WTC11 (cell line): ENCODE measurements at regions not wholly inside any gene's neighbourhood (a gene's known extent, or its start where the extent isn't known, plus 50 kb on each side); places are given as distances from the start of the nearest gene placed in this dataset.
"Not testable (repeated sequence)": the region's sequence is repeated elsewhere in the genome, so short reads cannot be mapped to it uniquely, and the experiment has no call there.

ENCODE experiments used
- ATAC-seq: fragments of 200-7000 bp; cut with Tn5 transposase; 2 replicates; pipeline ENCODE4 v1.10.0; 2021; ENCODE audit warnings: mild to moderate bottlenecking, moderate library complexity
- CTCF ChIA-PET: fragments of 300-600 bp; sonication (Branson Sonifier 250); formaldehyde crosslinking; loops from one replicate; lab custom pipeline; 2021; ENCODE audit warnings: antibody characterized with exemption; lab: Charles Lee
- POLR2A ChIA-PET: fragments of 350-600 bp; sonication (Branson Sonifier 250); formaldehyde crosslinking; loops from one replicate; lab custom pipeline; 2021; ENCODE audit warnings: antibody characterized with exemption; lab: Charles Lee
- DNase-seq: peaks from one replicate; pipeline ENCODE4 v3.0.0; 2021; ENCODE audit warnings: low spot score
- H3K27ac Mint-ChIP-seq: 2 replicates; pipeline ENCODE4 v1.8.0; 2021; ENCODE audit warnings: mixed read lengths
- H3K27me3 Mint-ChIP-seq: 2 replicates; pipeline ENCODE4 v1.8.0; 2021; ENCODE audit warnings: low read depth, mild to moderate bottlenecking, moderate library complexity, mixed read lengths
- H3K36me3 Mint-ChIP-seq: 2 replicates; pipeline ENCODE4 v1.8.0; 2021; ENCODE audit warnings: mixed read lengths
- H3K4me1 Mint-ChIP-seq: 2 replicates; pipeline ENCODE4 v1.8.0; 2022; ENCODE audit warnings: mixed read lengths
- H3K4me3 Mint-ChIP-seq: 2 replicates; pipeline ENCODE4 v1.8.0; 2021; ENCODE audit warnings: mild to moderate bottlenecking, moderate library complexity, mixed read lengths
- H3K9me3 Mint-ChIP-seq: 2 replicates; pipeline ENCODE4 v1.8.0; 2021; ENCODE audit warnings: mixed read lengths
- CREB1 ChIP-seq: sonication (generic); formaldehyde crosslinking; IDR thresholded peaks from 2 replicates; pipeline ENCODE4 v1.8.0; 2023; ENCODE audit warnings: mild to moderate bottlenecking, missing genetic modification reagents
- ETV6 ChIP-seq: sonication (generic); formaldehyde crosslinking; IDR thresholded peaks from 2 replicates; pipeline ENCODE4 v1.8.1; 2022; ENCODE audit warnings: mild to moderate bottlenecking, missing genetic modification reagents
- KAT7 ChIP-seq: sonication (generic); formaldehyde crosslinking; IDR thresholded peaks from 2 replicates; pipeline ENCODE4 v1.8.1; 2023; ENCODE audit warnings: missing genetic modification reagents, mild to moderate bottlenecking, borderline replicate concordance
- PRRX2 ChIP-seq: fragments of 250-450 bp; sonication (Bioruptor Pico); IDR thresholded peaks from 2 replicates; pipeline ENCODE4 v1.8.0; 2021; ENCODE audit warnings: mild to moderate bottlenecking
- ZBTB21 ChIP-seq: sonication (generic); formaldehyde crosslinking; IDR thresholded peaks from 2 replicates; pipeline ENCODE4 v1.8.1; 2023; ENCODE audit warnings: mild to moderate bottlenecking, missing genetic modification reagents, borderline replicate concordance
- ZNF219 ChIP-seq: sonication (generic); formaldehyde crosslinking; IDR thresholded peaks from 2 replicates; pipeline ENCODE4 v1.8.0; 2023; ENCODE audit warnings: missing genetic modification reagents, mild to moderate bottlenecking, borderline replicate concordance
- ZNF423 ChIP-seq: fragments of 250-450 bp; sonication (Bioruptor Pico); IDR thresholded peaks from 2 replicates; pipeline ENCODE4 v2.1.2; 2022; ENCODE audit warnings: mild to moderate bottlenecking, moderate library complexity
- TF ChIP-seq, protein P1 (sequence below): sonication (generic); formaldehyde crosslinking; IDR thresholded peaks from 2 replicates; pipeline ENCODE4 v1.8.1; 2023; ENCODE audit warnings: mild to moderate bottlenecking, moderate library complexity, missing genetic modification reagents
- TF ChIP-seq, protein P2 (sequence below): sonication (generic); formaldehyde crosslinking; IDR thresholded peaks from 2 replicates; pipeline ENCODE4 v1.8.1; 2022; ENCODE audit warnings: low read depth, mild to moderate bottlenecking, moderate library complexity, missing genetic modification reagents, borderline replicate concordance
- TF ChIP-seq, protein P3 (sequence below): sonication (generic); formaldehyde crosslinking; IDR thresholded peaks from 2 replicates; pipeline ENCODE4 v1.8.0; 2022; ENCODE audit warnings: mild to moderate bottlenecking, missing genetic modification reagents
- TF ChIP-seq, protein P4 (sequence below): sonication (generic); formaldehyde crosslinking; IDR thresholded peaks from 2 replicates; pipeline ENCODE4 v1.8.1; 2023; ENCODE audit warnings: mild to moderate bottlenecking, missing genetic modification reagents
- TF ChIP-seq, protein P5 (sequence below): sonication (generic); formaldehyde crosslinking; IDR thresholded peaks from 2 replicates; pipeline ENCODE4 v1.8.1; 2023; ENCODE audit warnings: mild to moderate bottlenecking, missing genetic modification reagents, borderline replicate concordance
- TF ChIP-seq, protein P6 (sequence below): sonication (generic); formaldehyde crosslinking; IDR thresholded peaks from 2 replicates; pipeline ENCODE4 v1.8.1; 2022; ENCODE audit warnings: missing genetic modification reagents, borderline replicate concordance
- TF ChIP-seq, protein P7 (sequence below): sonication (generic); formaldehyde crosslinking; IDR thresholded peaks from 2 replicates; pipeline ENCODE4 v1.8.0; 2023; ENCODE audit warnings: missing genetic modification reagents
- TF ChIP-seq, protein P8 (sequence below): fragments of 250-450 bp; sonication (Bioruptor Pico); IDR thresholded peaks from 2 replicates; pipeline ENCODE4 v2.1.2; 2022; ENCODE audit warnings: mild to moderate bottlenecking, moderate library complexity

DNA sequence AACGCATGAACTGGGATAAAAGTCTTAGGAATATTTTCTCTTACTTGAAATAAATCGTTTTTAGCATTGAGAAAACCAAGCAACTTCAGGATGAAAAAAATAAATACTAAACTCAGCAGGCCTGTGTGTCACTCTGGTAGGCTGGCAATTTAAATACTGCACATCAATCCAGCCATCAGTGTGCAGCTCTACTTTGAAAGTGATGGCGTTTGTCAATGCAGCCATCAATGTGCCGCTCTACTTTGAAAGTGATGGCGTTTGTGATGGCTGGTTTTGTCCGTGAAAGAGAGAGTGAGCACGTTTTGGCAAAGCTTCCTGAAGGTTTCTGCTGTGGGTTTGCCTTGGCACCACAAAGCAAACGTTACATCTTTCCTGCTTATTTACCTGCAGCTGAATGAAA lies 543.5 kb upstream of the SALL3 start (continued):
- no peak for TF ChIP-seq ZNF219 (CRISPR knock-in tag)
- TF ChIP-seq, protein P1, sequence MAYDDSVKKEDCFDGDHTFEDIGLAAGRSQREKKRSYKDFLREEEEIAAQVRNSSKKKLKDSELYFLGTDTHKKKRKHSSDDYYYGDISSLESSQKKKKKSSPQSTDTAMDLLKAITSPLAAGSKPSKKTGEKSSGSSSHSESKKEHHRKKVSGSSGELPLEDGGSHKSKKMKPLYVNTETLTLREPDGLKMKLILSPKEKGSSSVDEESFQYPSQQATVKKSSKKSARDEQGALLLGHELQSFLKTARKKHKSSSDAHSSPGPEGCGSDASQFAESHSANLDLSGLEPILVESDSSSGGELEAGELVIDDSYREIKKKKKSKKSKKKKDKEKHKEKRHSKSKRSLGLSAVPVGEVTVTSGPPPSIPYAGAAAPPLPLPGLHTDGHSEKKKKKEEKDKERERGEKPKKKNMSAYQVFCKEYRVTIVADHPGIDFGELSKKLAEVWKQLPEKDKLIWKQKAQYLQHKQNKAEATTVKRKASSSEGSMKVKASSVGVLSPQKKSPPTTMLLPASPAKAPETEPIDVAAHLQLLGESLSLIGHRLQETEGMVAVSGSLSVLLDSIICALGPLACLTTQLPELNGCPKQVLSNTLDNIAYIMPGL (CRISPR knock-in tag) = no peak

DNA sequence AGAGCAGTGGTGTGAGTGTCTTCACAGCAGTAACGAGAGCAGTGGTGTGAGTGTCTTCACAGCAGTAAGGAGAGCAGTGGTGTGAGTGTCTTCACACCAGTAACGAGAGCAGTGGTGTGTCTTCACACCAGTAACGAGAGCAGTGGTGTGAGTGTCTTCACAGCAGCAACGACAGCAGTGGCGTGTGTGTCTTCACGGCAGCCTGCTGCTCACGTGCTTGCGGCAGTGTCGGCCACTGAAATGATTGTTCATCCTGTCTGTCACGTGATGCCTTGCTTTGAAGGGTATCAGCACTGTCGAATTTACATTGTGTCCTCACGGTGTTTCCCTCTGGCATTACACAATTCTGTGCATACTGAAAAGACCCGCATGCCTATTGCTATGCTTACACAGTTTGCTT lies 541.4 kb upstream of the SALL3 start:
- H3K27me3 Mint-ChIP-seq, H3K4me3 Mint-ChIP-seq, CTCF ChIA-PET, POLR2A ChIA-PET, ATAC-seq, DNase-seq, H3K27ac Mint-ChIP-seq, H3K4me1 Mint-ChIP-seq: not testable (repeated sequence)
- peaks cover 48% of the 10 kb centered on the region for H3K9me3 Mint-ChIP-seq
- H3K36me3 Mint-ChIP-seq = peaks cover 38% of the 10 kb centered on the region

DNA sequence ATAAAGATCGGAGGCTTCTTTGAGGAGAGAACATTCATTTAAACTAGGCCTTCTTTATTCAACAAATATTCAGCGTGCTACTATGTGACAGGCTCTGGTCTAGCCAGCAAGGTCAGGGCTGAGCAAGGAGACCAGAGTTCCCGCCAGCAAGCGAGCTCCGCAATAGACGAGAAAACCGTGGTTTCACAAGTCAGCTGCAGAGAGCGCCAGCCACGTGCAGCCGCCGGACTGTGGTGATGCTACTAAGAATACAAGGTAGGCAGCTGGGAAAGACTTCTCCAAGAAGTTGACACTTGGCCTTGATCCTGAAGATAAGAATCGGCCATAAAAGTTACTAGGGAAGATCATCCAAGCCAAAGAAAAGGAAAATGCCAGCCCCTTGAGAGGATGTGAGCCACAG lies 533.7 kb upstream of the SALL3 start:
- peaks cover 27% of the 10 kb centered on the region for H3K36me3 Mint-ChIP-seq
- ChIA-PET POLR2A (no interaction called here), CTCF (no interaction called here)
- DNase-seq = no peak
- H3K4me3 Mint-ChIP-seq = no peak overlapping the region
- H3K4me1 Mint-ChIP-seq = no peaks in the 10 kb centered on the region
- H3K9me3 Mint-ChIP-seq = peaks cover 42% of the 10 kb centered on the region
- peaks cover 9% of the 10 kb centered on the region for H3K27me3 Mint-ChIP-seq
- no peak overlapping the region for H3K27ac Mint-ChIP-seq
- ATAC-seq = no peak
- TF ChIP-seq, protein P2, sequence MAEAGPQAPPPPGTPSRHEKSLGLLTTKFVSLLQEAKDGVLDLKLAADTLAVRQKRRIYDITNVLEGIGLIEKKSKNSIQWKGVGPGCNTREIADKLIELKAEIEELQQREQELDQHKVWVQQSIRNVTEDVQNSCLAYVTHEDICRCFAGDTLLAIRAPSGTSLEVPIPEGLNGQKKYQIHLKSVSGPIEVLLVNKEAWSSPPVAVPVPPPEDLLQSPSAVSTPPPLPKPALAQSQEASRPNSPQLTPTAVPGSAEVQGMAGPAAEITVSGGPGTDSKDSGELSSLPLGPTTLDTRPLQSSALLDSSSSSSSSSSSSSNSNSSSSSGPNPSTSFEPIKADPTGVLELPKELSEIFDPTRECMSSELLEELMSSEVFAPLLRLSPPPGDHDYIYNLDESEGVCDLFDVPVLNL (CRISPR knock-in tag) = no peak
- no peak for TF ChIP-seq KAT7
- no peak for TF ChIP-seq CREB1 (CRISPR knock-in tag)
- no peak for TF ChIP-seq ZNF423 (CRISPR knock-in tag)
- TF ChIP-seq, protein P3, sequence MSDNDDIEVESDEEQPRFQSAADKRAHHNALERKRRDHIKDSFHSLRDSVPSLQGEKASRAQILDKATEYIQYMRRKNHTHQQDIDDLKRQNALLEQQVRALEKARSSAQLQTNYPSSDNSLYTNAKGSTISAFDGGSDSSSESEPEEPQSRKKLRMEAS (CRISPR knock-in tag) = no peak
- TF ChIP-seq, protein P4, sequence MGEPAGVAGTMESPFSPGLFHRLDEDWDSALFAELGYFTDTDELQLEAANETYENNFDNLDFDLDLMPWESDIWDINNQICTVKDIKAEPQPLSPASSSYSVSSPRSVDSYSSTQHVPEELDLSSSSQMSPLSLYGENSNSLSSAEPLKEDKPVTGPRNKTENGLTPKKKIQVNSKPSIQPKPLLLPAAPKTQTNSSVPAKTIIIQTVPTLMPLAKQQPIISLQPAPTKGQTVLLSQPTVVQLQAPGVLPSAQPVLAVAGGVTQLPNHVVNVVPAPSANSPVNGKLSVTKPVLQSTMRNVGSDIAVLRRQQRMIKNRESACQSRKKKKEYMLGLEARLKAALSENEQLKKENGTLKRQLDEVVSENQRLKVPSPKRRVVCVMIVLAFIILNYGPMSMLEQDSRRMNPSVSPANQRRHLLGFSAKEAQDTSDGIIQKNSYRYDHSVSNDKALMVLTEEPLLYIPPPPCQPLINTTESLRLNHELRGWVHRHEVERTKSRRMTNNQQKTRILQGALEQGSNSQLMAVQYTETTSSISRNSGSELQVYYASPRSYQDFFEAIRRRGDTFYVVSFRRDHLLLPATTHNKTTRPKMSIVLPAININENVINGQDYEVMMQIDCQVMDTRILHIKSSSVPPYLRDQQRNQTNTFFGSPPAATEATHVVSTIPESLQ (CRISPR knock-in tag) = no peak
- TF ChIP-seq ZBTB21 (CRISPR knock-in tag) = no peak
- TF ChIP-seq, protein P5, sequence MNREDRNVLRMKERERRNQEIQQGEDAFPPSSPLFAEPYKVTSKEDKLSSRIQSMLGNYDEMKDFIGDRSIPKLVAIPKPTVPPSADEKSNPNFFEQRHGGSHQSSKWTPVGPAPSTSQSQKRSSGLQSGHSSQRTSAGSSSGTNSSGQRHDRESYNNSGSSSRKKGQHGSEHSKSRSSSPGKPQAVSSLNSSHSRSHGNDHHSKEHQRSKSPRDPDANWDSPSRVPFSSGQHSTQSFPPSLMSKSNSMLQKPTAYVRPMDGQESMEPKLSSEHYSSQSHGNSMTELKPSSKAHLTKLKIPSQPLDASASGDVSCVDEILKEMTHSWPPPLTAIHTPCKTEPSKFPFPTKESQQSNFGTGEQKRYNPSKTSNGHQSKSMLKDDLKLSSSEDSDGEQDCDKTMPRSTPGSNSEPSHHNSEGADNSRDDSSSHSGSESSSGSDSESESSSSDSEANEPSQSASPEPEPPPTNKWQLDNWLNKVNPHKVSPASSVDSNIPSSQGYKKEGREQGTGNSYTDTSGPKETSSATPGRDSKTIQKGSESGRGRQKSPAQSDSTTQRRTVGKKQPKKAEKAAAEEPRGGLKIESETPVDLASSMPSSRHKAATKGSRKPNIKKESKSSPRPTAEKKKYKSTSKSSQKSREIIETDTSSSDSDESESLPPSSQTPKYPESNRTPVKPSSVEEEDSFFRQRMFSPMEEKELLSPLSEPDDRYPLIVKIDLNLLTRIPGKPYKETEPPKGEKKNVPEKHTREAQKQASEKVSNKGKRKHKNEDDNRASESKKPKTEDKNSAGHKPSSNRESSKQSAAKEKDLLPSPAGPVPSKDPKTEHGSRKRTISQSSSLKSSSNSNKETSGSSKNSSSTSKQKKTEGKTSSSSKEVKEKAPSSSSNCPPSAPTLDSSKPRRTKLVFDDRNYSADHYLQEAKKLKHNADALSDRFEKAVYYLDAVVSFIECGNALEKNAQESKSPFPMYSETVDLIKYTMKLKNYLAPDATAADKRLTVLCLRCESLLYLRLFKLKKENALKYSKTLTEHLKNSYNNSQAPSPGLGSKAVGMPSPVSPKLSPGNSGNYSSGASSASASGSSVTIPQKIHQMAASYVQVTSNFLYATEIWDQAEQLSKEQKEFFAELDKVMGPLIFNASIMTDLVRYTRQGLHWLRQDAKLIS (CRISPR knock-in tag) = no peak
- TF ChIP-seq PRRX2 = no peak
- TF ChIP-seq, protein P6, sequence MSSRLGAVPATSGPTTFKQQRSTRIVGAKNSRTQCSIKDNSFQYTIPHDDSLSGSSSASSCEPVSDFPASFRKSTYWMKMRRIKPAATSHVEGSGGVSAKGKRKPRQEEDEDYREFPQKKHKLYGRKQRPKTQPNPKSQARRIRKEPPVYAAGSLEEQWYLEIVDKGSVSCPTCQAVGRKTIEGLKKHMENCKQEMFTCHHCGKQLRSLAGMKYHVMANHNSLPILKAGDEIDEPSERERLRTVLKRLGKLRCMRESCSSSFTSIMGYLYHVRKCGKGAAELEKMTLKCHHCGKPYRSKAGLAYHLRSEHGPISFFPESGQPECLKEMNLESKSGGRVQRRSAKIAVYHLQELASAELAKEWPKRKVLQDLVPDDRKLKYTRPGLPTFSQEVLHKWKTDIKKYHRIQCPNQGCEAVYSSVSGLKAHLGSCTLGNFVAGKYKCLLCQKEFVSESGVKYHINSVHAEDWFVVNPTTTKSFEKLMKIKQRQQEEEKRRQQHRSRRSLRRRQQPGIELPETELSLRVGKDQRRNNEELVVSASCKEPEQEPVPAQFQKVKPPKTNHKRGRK (CRISPR knock-in tag) = no peak
- TF ChIP-seq, protein P7, sequence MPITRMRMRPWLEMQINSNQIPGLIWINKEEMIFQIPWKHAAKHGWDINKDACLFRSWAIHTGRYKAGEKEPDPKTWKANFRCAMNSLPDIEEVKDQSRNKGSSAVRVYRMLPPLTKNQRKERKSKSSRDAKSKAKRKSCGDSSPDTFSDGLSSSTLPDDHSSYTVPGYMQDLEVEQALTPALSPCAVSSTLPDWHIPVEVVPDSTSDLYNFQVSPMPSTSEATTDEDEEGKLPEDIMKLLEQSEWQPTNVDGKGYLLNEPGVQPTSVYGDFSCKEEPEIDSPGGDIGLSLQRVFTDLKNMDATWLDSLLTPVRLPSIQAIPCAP (CRISPR knock-in tag) = no peak
- TF ChIP-seq ETV6 (CRISPR knock-in tag) = no peak
- TF ChIP-seq, protein P8, sequence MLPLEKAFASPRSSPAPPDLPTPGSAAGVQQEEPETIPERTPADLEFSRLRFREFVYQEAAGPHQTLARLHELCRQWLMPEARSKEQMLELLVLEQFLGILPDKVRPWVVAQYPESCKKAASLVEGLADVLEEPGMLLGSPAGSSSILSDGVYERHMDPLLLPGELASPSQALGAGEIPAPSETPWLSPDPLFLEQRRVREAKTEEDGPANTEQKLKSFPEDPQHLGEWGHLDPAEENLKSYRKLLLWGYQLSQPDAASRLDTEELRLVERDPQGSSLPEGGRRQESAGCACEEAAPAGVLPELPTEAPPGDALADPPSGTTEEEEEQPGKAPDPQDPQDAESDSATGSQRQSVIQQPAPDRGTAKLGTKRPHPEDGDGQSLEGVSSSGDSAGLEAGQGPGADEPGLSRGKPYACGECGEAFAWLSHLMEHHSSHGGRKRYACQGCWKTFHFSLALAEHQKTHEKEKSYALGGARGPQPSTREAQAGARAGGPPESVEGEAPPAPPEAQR (CRISPR knock-in tag) = no peak
- TF ChIP-seq, protein P1 (CRISPR knock-in tag) = no peak
